ENCODE measurements at regions not wholly inside any gene's neighbourhood (a gene's known extent, or its start where the extent isn't known, plus 50 kb on each side); places are given as distances from the start of the nearest gene placed in this dataset.
A peak's percentile ranks its signal among the peaks of the same experiment; 100 is the strongest.

DNA sequence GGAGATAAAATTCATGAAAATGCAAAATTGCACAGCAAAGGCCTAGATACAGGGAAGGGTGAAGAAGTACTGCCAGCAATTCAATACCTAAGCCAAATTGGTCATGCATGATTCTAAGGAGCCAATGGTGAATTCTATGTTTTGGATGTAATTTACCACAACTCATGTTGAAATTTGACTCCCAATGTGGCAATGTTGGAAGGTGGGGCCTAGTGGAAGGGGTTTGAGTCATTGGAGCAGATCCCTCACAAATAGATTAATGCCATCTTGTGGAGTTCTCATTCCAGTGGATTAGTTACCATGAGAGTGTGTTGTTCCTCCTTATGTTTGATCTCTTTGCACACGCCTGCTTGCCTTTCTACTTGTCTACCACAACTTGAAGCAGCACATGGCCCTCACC is 194.0 kb upstream of the ALG10 start:
- no CpG with 5 or more reads among the region's 1 CpG for WGBS (ENCODE audit: extremely low coverage, insufficient coverage, low lambda C conversion rate)
- Histone ChIP-seq H2BK5ac (ENCODE audit: low read length) (no peak overlapping the region), H3K4me1 (ENCODE audit: control insufficient read depth, low read depth, low read length) (no peaks in the 10 kb centered on the region), H3K4ac (ENCODE audit: low read depth, low read length) (no peak overlapping the region), H3K27ac (ENCODE audit: low read depth, low read length) (no peak overlapping the region), H3K4me2 (ENCODE audit: low read length) (no peak overlapping the region), H3K56ac (ENCODE audit: low read length) (no peak overlapping the region), H3K4me3 (ENCODE audit: low read length) (no peak overlapping the region), H4K8ac (ENCODE audit: low read depth, low read length) (no peak overlapping the region), H3K36me3 (ENCODE audit: control insufficient read depth, insufficient read depth, low read length) (no peaks in the 10 kb centered on the region), H3K79me2 (ENCODE audit: control insufficient read depth, insufficient read depth, low read length) (no peaks in the 10 kb centered on the region), H3K9ac (ENCODE audit: low read length) (no peak overlapping the region), H2AK5ac (ENCODE audit: low read length) (no peak overlapping the region), H3K79me1 (ENCODE audit: low read length) (no peaks in the 10 kb centered on the region), H2BK120ac (ENCODE audit: low read depth, low read length) (no peak overlapping the region), H3K18ac (ENCODE audit: low read length) (no peak overlapping the region), H4K5ac (ENCODE audit: low read length) (no peak overlapping the region), H2BK15ac (replicated peaks; ENCODE audit: low read depth) (no peak overlapping the region), H3K23ac (ENCODE audit: low read length) (no peak overlapping the region), H3K27me3 (ENCODE audit: insufficient read depth, low read length, poor library complexity) (no peaks in the 10 kb centered on the region)
- DNase-seq, result no peak

DNA sequence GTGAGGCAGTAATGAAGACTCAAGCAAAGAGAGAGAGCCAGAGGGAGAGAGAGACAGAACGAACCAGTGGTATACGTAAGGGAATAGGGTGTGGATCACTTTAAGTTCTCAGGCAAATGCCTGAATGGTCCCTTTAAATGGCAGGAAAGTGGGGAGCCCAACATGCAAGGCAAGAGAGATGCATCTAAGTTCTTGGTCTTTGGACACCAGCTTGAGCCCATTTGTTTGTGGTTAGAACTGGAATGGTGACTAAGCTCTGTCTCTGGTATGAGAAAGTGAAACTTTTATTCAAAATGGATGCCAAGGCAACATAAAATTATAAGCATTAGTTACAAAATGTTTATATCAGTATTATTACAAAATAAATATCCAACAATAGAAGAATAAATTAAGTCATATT is 192.2 kb upstream of the ALG10 start:
- Histone ChIP-seq H3K79me1 (ENCODE audit: low read length) (no peaks in the 10 kb centered on the region), H3K79me2 (ENCODE audit: control insufficient read depth, insufficient read depth, low read length) (no peaks in the 10 kb centered on the region), H3K4me1 (ENCODE audit: control insufficient read depth, low read depth, low read length) (no peaks in the 10 kb centered on the region), H2BK15ac (replicated peaks; ENCODE audit: low read depth) (no peak overlapping the region), H3K4ac (ENCODE audit: low read depth, low read length) (no peak overlapping the region), H2AK5ac (ENCODE audit: low read length) (no peak overlapping the region), H3K4me3 (ENCODE audit: low read length) (no peak overlapping the region), H4K8ac (ENCODE audit: low read depth, low read length) (no peak overlapping the region), H4K5ac (ENCODE audit: low read length) (no peak overlapping the region), H2BK120ac (ENCODE audit: low read depth, low read length) (no peak overlapping the region), H3K36me3 (ENCODE audit: control insufficient read depth, insufficient read depth, low read length) (no peaks in the 10 kb centered on the region), H3K56ac (ENCODE audit: low read length) (no peak overlapping the region), H3K23ac (ENCODE audit: low read length) (no peak overlapping the region), H3K9ac (ENCODE audit: low read length) (no peak overlapping the region), H2BK5ac (ENCODE audit: low read length) (no peak overlapping the region), H3K18ac (ENCODE audit: low read length) (no peak overlapping the region), H3K27me3 (ENCODE audit: insufficient read depth, low read length, poor library complexity) (no peaks in the 10 kb centered on the region), H3K27ac (ENCODE audit: low read depth, low read length) (no peak overlapping the region), H3K4me2 (ENCODE audit: low read length) (no peak overlapping the region)
- WGBS (ENCODE audit: extremely low coverage, insufficient coverage, low lambda C conversion rate), result no CpG with 5 or more reads among the region's 2 CpGs
- DNase-seq, result no peak

DNA sequence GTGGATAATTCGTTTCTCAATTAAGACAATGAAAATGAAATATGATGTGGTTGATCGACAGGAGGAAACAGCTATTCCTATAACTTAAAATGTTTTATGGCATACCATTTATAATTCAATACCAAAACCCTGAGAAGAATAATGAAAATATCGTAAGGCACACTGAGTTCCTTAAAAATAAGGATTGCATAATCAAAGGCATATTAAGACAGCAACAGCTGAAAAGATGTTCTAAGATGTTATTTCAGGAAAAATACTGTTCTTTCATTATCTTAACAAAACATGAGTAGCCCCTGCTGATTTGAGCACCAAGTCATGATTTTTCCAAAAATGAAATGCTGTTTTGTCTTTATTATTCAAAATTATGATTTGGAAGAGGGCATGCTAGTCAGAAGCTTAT is 189.4 kb upstream of the ALG10 start:
- Histone ChIP-seq H3K4me3 (ENCODE audit: low read length) (no peak overlapping the region), H3K36me3 (ENCODE audit: control insufficient read depth, insufficient read depth, low read length) (no peaks in the 10 kb centered on the region), H3K79me1 (ENCODE audit: low read length) (no peaks in the 10 kb centered on the region), H3K56ac (ENCODE audit: low read length) (no peak overlapping the region), H2BK5ac (ENCODE audit: low read length) (no peak overlapping the region), H3K27ac (ENCODE audit: low read depth, low read length) (no peak overlapping the region), H3K79me2 (ENCODE audit: control insufficient read depth, insufficient read depth, low read length) (no peaks in the 10 kb centered on the region), H3K23ac (ENCODE audit: low read length) (no peak overlapping the region), H3K9ac (ENCODE audit: low read length) (no peak overlapping the region), H3K18ac (ENCODE audit: low read length) (no peak overlapping the region), H2BK120ac (ENCODE audit: low read depth, low read length) (no peak overlapping the region), H4K8ac (ENCODE audit: low read depth, low read length) (no peak overlapping the region), H3K4ac (ENCODE audit: low read depth, low read length) (no peak overlapping the region), H4K5ac (ENCODE audit: low read length) (no peak overlapping the region), H3K4me1 (ENCODE audit: control insufficient read depth, low read depth, low read length) (no peaks in the 10 kb centered on the region), H3K4me2 (ENCODE audit: low read length) (no peak overlapping the region), H2BK15ac (replicated peaks; ENCODE audit: low read depth) (no peak overlapping the region), H3K27me3 (ENCODE audit: insufficient read depth, low read length, poor library complexity) (no peaks in the 10 kb centered on the region), H2AK5ac (ENCODE audit: low read length) (no peak overlapping the region)
- no peak for DNase-seq
- WGBS (ENCODE audit: extremely low coverage, insufficient coverage, low lambda C conversion rate), result no CpG with 5 or more reads among the region's 3 CpGs

DNA sequence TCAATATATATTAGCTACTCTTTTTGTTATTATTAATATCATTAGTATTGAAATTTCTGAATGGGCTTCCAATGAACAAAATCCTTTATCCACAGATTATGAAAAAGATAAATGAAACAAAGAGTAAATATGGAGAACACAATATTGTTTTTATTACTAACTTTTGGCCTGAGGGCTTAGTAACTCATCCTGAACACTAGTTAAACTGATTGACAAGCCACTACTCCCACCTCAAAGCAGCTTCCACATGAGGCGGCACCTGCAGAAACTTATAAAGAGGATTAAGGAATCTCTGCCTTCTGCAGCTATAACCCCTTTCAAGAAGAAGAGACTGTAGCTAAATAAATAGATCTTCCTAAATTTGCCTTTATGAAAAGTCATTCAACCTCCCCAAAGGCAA is 187.6 kb upstream of the ALG10 start:
- Histone ChIP-seq H3K4me2 (ENCODE audit: low read length) (no peak overlapping the region), H3K79me1 (ENCODE audit: low read length) (no peaks in the 10 kb centered on the region), H3K4me3 (ENCODE audit: low read length) (no peak overlapping the region), H4K8ac (ENCODE audit: low read depth, low read length) (no peak overlapping the region), H3K18ac (ENCODE audit: low read length) (no peak overlapping the region), H3K56ac (ENCODE audit: low read length) (no peak overlapping the region), H3K9ac (ENCODE audit: low read length) (no peak overlapping the region), H3K79me2 (ENCODE audit: control insufficient read depth, insufficient read depth, low read length) (no peaks in the 10 kb centered on the region), H2BK120ac (ENCODE audit: low read depth, low read length) (no peak overlapping the region), H3K4me1 (ENCODE audit: control insufficient read depth, low read depth, low read length) (no peaks in the 10 kb centered on the region), H2BK15ac (replicated peaks; ENCODE audit: low read depth) (no peak overlapping the region), H2BK5ac (ENCODE audit: low read length) (no peak overlapping the region), H3K27ac (ENCODE audit: low read depth, low read length) (no peak overlapping the region), H4K5ac (ENCODE audit: low read length) (no peak overlapping the region), H3K36me3 (ENCODE audit: control insufficient read depth, insufficient read depth, low read length) (no peaks in the 10 kb centered on the region), H2AK5ac (ENCODE audit: low read length) (no peak overlapping the region), H3K27me3 (ENCODE audit: insufficient read depth, low read length, poor library complexity) (no peaks in the 10 kb centered on the region), H3K23ac (ENCODE audit: low read length) (no peak overlapping the region), H3K4ac (ENCODE audit: low read depth, low read length) (no peak overlapping the region)
- no CpG with 5 or more reads among the region's 1 CpG for WGBS (ENCODE audit: extremely low coverage, insufficient coverage, low lambda C conversion rate)
- DNase-seq, result no peak

DNA sequence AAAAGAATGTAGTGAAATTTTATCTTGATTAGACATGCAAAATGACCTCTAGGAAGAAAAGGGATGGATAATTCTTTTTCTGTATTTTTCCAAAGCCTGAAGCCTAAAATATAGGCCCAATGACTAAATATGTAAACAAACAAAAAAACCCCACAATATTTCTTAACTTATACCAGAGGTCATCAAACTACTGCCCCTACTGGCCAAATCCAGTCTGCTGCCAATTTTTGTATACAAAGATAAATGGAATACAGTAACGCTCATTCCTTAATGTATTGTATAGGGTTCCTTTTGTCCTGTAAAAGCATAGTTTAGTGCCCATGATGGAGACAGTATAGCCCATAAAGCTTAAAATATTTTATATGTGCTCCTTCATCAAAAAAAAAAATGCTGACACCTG is 145.7 kb upstream of the ALG10 start:
- WGBS (ENCODE audit: extremely low coverage, insufficient coverage, low lambda C conversion rate), result no CpG with 5 or more reads among the region's 1 CpG

DNA sequence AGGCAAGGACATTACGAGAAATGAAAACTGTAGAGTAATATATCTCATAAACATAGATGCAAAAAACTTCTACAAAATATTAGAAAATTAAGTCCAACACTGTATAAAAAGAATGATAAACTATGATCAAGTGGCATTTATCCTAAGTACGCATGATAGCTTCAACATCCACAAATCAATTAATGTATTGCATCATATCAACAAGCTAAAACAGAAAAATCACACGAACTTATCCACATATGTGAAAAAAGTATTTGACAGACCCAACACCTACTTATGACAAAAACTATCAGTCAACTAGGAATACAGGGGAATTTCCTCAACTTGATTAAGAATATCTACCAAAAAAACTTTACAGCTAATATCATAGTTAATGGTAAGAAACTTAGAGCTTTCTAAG is 129.9 kb upstream of the ALG10 start:
- Histone ChIP-seq H3K4me3 (ENCODE audit: low read length) (no peak overlapping the region), H3K56ac (ENCODE audit: low read length) (no peak overlapping the region), H4K8ac (ENCODE audit: low read depth, low read length) (no peak overlapping the region), H4K5ac (ENCODE audit: low read length) (no peak overlapping the region), H3K27ac (ENCODE audit: low read depth, low read length) (no peak overlapping the region), H3K4ac (ENCODE audit: low read depth, low read length) (no peak overlapping the region), H3K79me2 (ENCODE audit: control insufficient read depth, insufficient read depth, low read length) (no peaks in the 10 kb centered on the region), H3K9ac (ENCODE audit: low read length) (no peak overlapping the region), H3K36me3 (ENCODE audit: control insufficient read depth, insufficient read depth, low read length) (no peaks in the 10 kb centered on the region), H3K4me1 (ENCODE audit: control insufficient read depth, low read depth, low read length) (no peaks in the 10 kb centered on the region), H3K4me2 (ENCODE audit: low read length) (no peak overlapping the region), H2BK15ac (replicated peaks; ENCODE audit: low read depth) (no peak overlapping the region), H3K18ac (ENCODE audit: low read length) (no peak overlapping the region), H3K23ac (ENCODE audit: low read length) (no peak overlapping the region), H3K79me1 (ENCODE audit: low read length) (no peaks in the 10 kb centered on the region), H3K27me3 (ENCODE audit: insufficient read depth, low read length, poor library complexity) (no peaks in the 10 kb centered on the region), H2BK5ac (ENCODE audit: low read length) (no peak overlapping the region), H2AK5ac (ENCODE audit: low read length) (no peak overlapping the region), H2BK120ac (ENCODE audit: low read depth, low read length) (no peak overlapping the region)
- no CpG with 5 or more reads among the region's 3 CpGs for WGBS (ENCODE audit: extremely low coverage, insufficient coverage, low lambda C conversion rate)
- DNase-seq, result no peak

More for the DNA sequence above, 145.7 kb upstream of the ALG10 start:
- no peak overlapping the region for H2AK5ac ChIP-seq (ENCODE audit: low read length)
- H3K56ac ChIP-seq (ENCODE audit: low read length), result no peak overlapping the region
- no peak overlapping the region for H4K5ac ChIP-seq (ENCODE audit: low read length)
- H2BK5ac ChIP-seq (ENCODE audit: low read length), result no peak overlapping the region
- H3K18ac ChIP-seq (ENCODE audit: low read length), result no peak overlapping the region
- H3K23ac ChIP-seq (ENCODE audit: low read length), result no peak overlapping the region
- H3K4me3 ChIP-seq (ENCODE audit: low read length), result no peak overlapping the region
- no peak overlapping the region for H3K9ac ChIP-seq (ENCODE audit: low read length)
- DNase-seq, result peak; percentile 4
- H2BK120ac ChIP-seq (ENCODE audit: low read depth, low read length), result no peak overlapping the region
- no peaks in the 10 kb centered on the region for H3K4me1 ChIP-seq (ENCODE audit: control insufficient read depth, low read depth, low read length)
- no peaks in the 10 kb centered on the region for H3K79me2 ChIP-seq (ENCODE audit: control insufficient read depth, insufficient read depth, low read length)
- no peaks in the 10 kb centered on the region for H3K36me3 ChIP-seq (ENCODE audit: control insufficient read depth, insufficient read depth, low read length)
- H3K4ac ChIP-seq (ENCODE audit: low read depth, low read length), result no peak overlapping the region
- H3K27ac ChIP-seq (ENCODE audit: low read depth, low read length), result no peak overlapping the region
- H3K27me3 ChIP-seq (ENCODE audit: insufficient read depth, low read length, poor library complexity), result no peaks in the 10 kb centered on the region
- no peaks in the 10 kb centered on the region for H3K79me1 ChIP-seq (ENCODE audit: low read length)
- no peak overlapping the region for H4K8ac ChIP-seq (ENCODE audit: low read depth, low read length)
- H3K4me2 ChIP-seq (ENCODE audit: low read length), result no peak overlapping the region
- no peak overlapping the region for H2BK15ac ChIP-seq (replicated peaks; ENCODE audit: low read depth)

Data from mesendoderm (in vitro differentiated cells).